Astrocyte (in vitro differentiated cells and primary cell): ENCODE measurements at regions not wholly inside any gene's neighbourhood (a gene's known extent, or its start where the extent isn't known, plus 50 kb on each side); places are given as distances from the start of the nearest gene placed in this dataset.

Experiments used
- DNase-seq: peaks from one replicate; pipeline ENCODE4 v3.0.0-alpha.2; 2010; ENCODE audit warnings: low read depth
- FAIRE-seq: peaks from 2 replicates; lab custom pipeline; 2011; peaks lifted over from hg19 to GRCh38; lab: Jason Lieb, UNC
- H2AFZ ChIP-seq: 2 replicates; pipeline ENCODE4 v1.6.0; 2012; ENCODE audit warnings: low read depth, low read length, inconsistent platforms
- H3K27ac ChIP-seq: 2 replicates; pipeline ENCODE4 v1.5.1; 2011; ENCODE audit warnings: low read depth, low read length, inconsistent platforms
- H3K27me3 ChIP-seq: 2 replicates; pipeline ENCODE4 v1.6.0; 2011; ENCODE audit warnings: low read length, inconsistent platforms; ENCODE audit not compliant: insufficient read depth
- H3K36me3 ChIP-seq: 2 replicates; pipeline ENCODE4 v1.5.1; 2011; ENCODE audit warnings: low read length, inconsistent platforms; ENCODE audit not compliant: insufficient read depth
- H3K4me1 ChIP-seq: 2 replicates; pipeline ENCODE4 v1.5.1; 2011; ENCODE audit warnings: low read length, inconsistent platforms; ENCODE audit not compliant: insufficient read depth
- H3K4me2 ChIP-seq: 2 replicates; pipeline ENCODE4 v1.6.0; 2012; ENCODE audit warnings: low read length, inconsistent platforms
- H3K4me3 ChIP-seq: 2 replicates; pipeline ENCODE4 v1.5.1; 2011; ENCODE audit warnings: low read depth, mild to moderate bottlenecking, low read length, inconsistent platforms; ENCODE audit not compliant: insufficient read depth
- H3K79me2 ChIP-seq: 2 replicates; pipeline ENCODE4 v1.6.0; 2012; ENCODE audit warnings: mild to moderate bottlenecking, low read length, inconsistent platforms; ENCODE audit not compliant: insufficient read depth
- H3K9ac ChIP-seq: 2 replicates; pipeline ENCODE4 v1.6.0; 2012; ENCODE audit warnings: mild to moderate bottlenecking, low read length, inconsistent platforms
- H3K9me3 ChIP-seq: 2 replicates; pipeline ENCODE4 v1.5.1; 2012; ENCODE audit warnings: low read depth, mild to moderate bottlenecking, low read length, inconsistent platforms; ENCODE audit not compliant: insufficient read depth
- H4K20me1 ChIP-seq: 2 replicates; pipeline ENCODE4 v1.6.0; 2012; ENCODE audit warnings: low read length, inconsistent platforms; ENCODE audit not compliant: insufficient read depth
- H3K27ac Mint-ChIP-seq: one replicate; pipeline ENCODE4 v1.8.0; 2021; ENCODE audit warnings: mild to moderate bottlenecking, mixed read lengths; ENCODE audit not compliant: unreplicated experiment
- H3K27me3 Mint-ChIP-seq: one replicate; pipeline ENCODE4 v1.8.0; 2021; ENCODE audit warnings: low read depth, mixed read lengths; ENCODE audit not compliant: unreplicated experiment
- H3K36me3 Mint-ChIP-seq: one replicate; pipeline ENCODE4 v1.8.0; 2021; ENCODE audit warnings: low read depth, mixed read lengths; ENCODE audit not compliant: unreplicated experiment
- H3K4me1 Mint-ChIP-seq: one replicate; pipeline ENCODE4 v1.8.0; 2021; ENCODE audit warnings: low read depth, mixed read lengths; ENCODE audit not compliant: unreplicated experiment
- H3K4me3 Mint-ChIP-seq: one replicate; pipeline ENCODE4 v1.8.0; 2021; ENCODE audit warnings: mild to moderate bottlenecking, moderate library complexity, mixed read lengths; ENCODE audit not compliant: unreplicated experiment
- H3K9me3 Mint-ChIP-seq: one replicate; pipeline ENCODE4 v1.8.0; 2021; ENCODE audit warnings: mild to moderate bottlenecking, mixed read lengths; ENCODE audit not compliant: unreplicated experiment
- CTCF ChIP-seq: IDR thresholded peaks from 2 replicates; pipeline ENCODE4 v1.5.1; 2011; ENCODE audit warnings: low read depth, mild to moderate bottlenecking, inconsistent platforms, low read length, moderate library complexity; ENCODE audit not compliant: insufficient read depth
- EZH2 ChIP-seq: IDR thresholded peaks from 2 replicates; pipeline ENCODE4 v1.6.1; 2012; ENCODE audit warnings: mild to moderate bottlenecking, low read length, inconsistent platforms; ENCODE audit not compliant: insufficient read depth

- Histone ChIP-seq H3K4me2 (no peak overlapping the region), H3K36me3 (no peaks in the 10 kb centered on the region), H3K27ac (no peak overlapping the region), H3K27me3 (no peaks in the 10 kb centered on the region), H3K4me1 (no peaks in the 10 kb centered on the region), H3K79me2 (no peaks in the 10 kb centered on the region), H4K20me1 (no peaks in the 10 kb centered on the region), H3K4me3 (no peak overlapping the region), H3K9me3 (peaks cover 5% of the 10 kb centered on the region), H3K9ac (no peak overlapping the region), H2AFZ (no peak overlapping the region)
- FAIRE-seq (no peak), DNase-seq (no peak)
- H3K9me3 Mint-ChIP-seq = peaks cover 2% of the 10 kb centered on the region
- H3K36me3 Mint-ChIP-seq = no peaks in the 10 kb centered on the region
- H3K27me3 Mint-ChIP-seq = peaks cover 48% of the 10 kb centered on the region
- H3K4me3 Mint-ChIP-seq = no peak overlapping the region
- no peak overlapping the region for H3K27ac Mint-ChIP-seq
- H3K4me1 Mint-ChIP-seq = no peaks in the 10 kb centered on the region
- no peak for TF ChIP-seq CTCF
- TF ChIP-seq EZH2 = no peak
These were observed 854.5 kb downstream of the BRD1 start for GRCh38 chr22:48972979-48973693.

- Histone ChIP-seq H3K27ac (no peak overlapping the region), H4K20me1 (no peaks in the 10 kb centered on the region), H2AFZ (no peak overlapping the region), H3K4me1 (no peaks in the 10 kb centered on the region), H3K4me3 (no peak overlapping the region), H3K79me2 (no peaks in the 10 kb centered on the region), H3K9me3 (peaks cover 5% of the 10 kb centered on the region), H3K9ac (no peak overlapping the region), H3K27me3 (no peaks in the 10 kb centered on the region), H3K4me2 (no peak overlapping the region), H3K36me3 (no peaks in the 10 kb centered on the region)
- Mint-ChIP-seq H3K9me3 (peaks cover 2% of the 10 kb centered on the region), H3K4me1 (no peaks in the 10 kb centered on the region), H3K4me3 (no peak overlapping the region), H3K36me3 (no peaks in the 10 kb centered on the region), H3K27me3 (peaks cover 22% of the 10 kb centered on the region), H3K27ac (no peak overlapping the region)
- TF ChIP-seq CTCF = no peak
- no peak for TF ChIP-seq EZH2
- DNase-seq (no peak), FAIRE-seq (no peak)
These were observed 859.3 kb downstream of the BRD1 start for GRCh38 chr22:48968201-48968959.

- Histone ChIP-seq H3K27ac (no peak overlapping the region), H3K9ac (no peak overlapping the region), H3K4me2 (no peak overlapping the region), H3K4me1 (no peaks in the 10 kb centered on the region), H4K20me1 (no peaks in the 10 kb centered on the region), H2AFZ (no peak overlapping the region), H3K4me3 (no peak overlapping the region), H3K27me3 (no peaks in the 10 kb centered on the region), H3K9me3 (no peaks in the 10 kb centered on the region), H3K79me2 (no peaks in the 10 kb centered on the region), H3K36me3 (no peaks in the 10 kb centered on the region)
- TF ChIP-seq CTCF (no peak), EZH2 (no peak)
- H3K4me3 Mint-ChIP-seq = no peak overlapping the region
- no peak overlapping the region for H3K27ac Mint-ChIP-seq
- DNase-seq (no peak), FAIRE-seq (no peak)
- no peaks in the 10 kb centered on the region for H3K36me3 Mint-ChIP-seq
- H3K27me3 Mint-ChIP-seq = peaks cover 11% of the 10 kb centered on the region
- H3K4me1 Mint-ChIP-seq = peaks cover 15% of the 10 kb centered on the region
- no peaks in the 10 kb centered on the region for H3K9me3 Mint-ChIP-seq
These were observed 864.3 kb downstream of the BRD1 start for GRCh38 chr22:48963405-48963804.
